CD4-positive, alpha-beta T cell (primary cell): ENCODE measurements at regions not wholly inside any gene's neighbourhood (a gene's known extent, or its start where the extent isn't known, plus 50 kb on each side); places are given as distances from the start of the nearest gene placed in this dataset.
"Not testable (repeated sequence)": the region's sequence is repeated elsewhere in the genome, so short reads cannot be mapped to it uniquely, and the experiment has no call there.

Experiments
- ATAC-seq: fragments of 200-7000 bp; cut with Tn5 transposase; one replicate; pipeline ENCODE4 v1.10.0; 2022; ENCODE audit warnings: mild to moderate bottlenecking; ENCODE audit not compliant: poor library complexity
- CTCF ChIA-PET: fragments of 350-600 bp; sonication (Branson Sonifier 250); formaldehyde crosslinking; loops from one replicate; lab custom pipeline; 2021; ENCODE audit warnings: antibody characterized with exemption, inconsistent platforms; lab: Charles Lee
- POLR2A ChIA-PET: fragments of 350-600 bp; sonication (Branson Sonifier 250); formaldehyde crosslinking; loops from one replicate; lab custom pipeline; 2021; ENCODE audit warnings: antibody characterized with exemption, inconsistent platforms; lab: Charles Lee
- DNase-seq, 14 experiments: peaks; one replicate each; pipeline ENCODE4 v3.0.0-alpha.2; 2013 to 2020; ENCODE audit warnings: mixed read lengths in 2 of 14
- H3K27ac ChIP-seq, 2 donors: one replicate each; pipeline versions ENCODE4 v1.5.1 to v1.7.0; 2013; ENCODE audit warnings: low read length in 2 of 2, low read depth in 1 of 2, mild to moderate bottlenecking in 1 of 2
- H3K27me3 ChIP-seq, 2 experiments: 1 replicate in 1 of 2; 2 replicates in 1 of 2; pipeline versions ENCODE4 v1.6.1 to v1.7.0; 2013; ENCODE audit warnings: low read length in 2 of 2, control low read depth in 1 of 2, mild to moderate bottlenecking in 1 of 2, moderate library complexity in 1 of 2; ENCODE audit not compliant: insufficient read depth in 2 of 2, control insufficient read depth in 1 of 2
- H3K36me3 ChIP-seq: one replicate; pipeline ENCODE4 v1.6.1; 2013; ENCODE audit warnings: low read length, control low read depth; ENCODE audit not compliant: insufficient read depth
- H3K4me1 ChIP-seq: one replicate; pipeline ENCODE4 v1.6.1; 2013; ENCODE audit warnings: low read length, control low read depth; ENCODE audit not compliant: insufficient read depth
- H3K4me3 ChIP-seq: one replicate; pipeline ENCODE4 v1.5.1; 2013; ENCODE audit warnings: mild to moderate bottlenecking, low read length, moderate library complexity
- H3K9me3 ChIP-seq, 2 experiments: 1 replicate in 1 of 2; 2 replicates in 1 of 2; pipeline versions ENCODE4 v1.6.1 to v1.7.0; 2013; ENCODE audit warnings: low read length in 2 of 2, mild to moderate bottlenecking in 2 of 2, control low read depth in 1 of 2, moderate library complexity in 1 of 2; ENCODE audit not compliant: control insufficient read depth in 1 of 2, insufficient read depth in 1 of 2
- H3K27ac Mint-ChIP-seq: one replicate; pipeline ENCODE4 v1.8.0; 2020; ENCODE audit warnings: mixed read lengths
- H3K27me3 Mint-ChIP-seq: one replicate; pipeline ENCODE4 v1.8.0; 2021; ENCODE audit warnings: mixed read lengths
- H3K36me3 Mint-ChIP-seq: one replicate; pipeline ENCODE4 v1.8.0; 2021; ENCODE audit warnings: low read depth, mixed read lengths
- H3K4me1 Mint-ChIP-seq: one replicate; pipeline ENCODE4 v1.8.0; 2021; ENCODE audit warnings: low read depth, mixed read lengths
- H3K4me3 Mint-ChIP-seq: one replicate; pipeline ENCODE4 v1.8.0; 2020; ENCODE audit warnings: mild to moderate bottlenecking, mixed read lengths
- H3K9me3 Mint-ChIP-seq: one replicate; pipeline ENCODE4 v1.8.0; 2020; ENCODE audit warnings: mixed read lengths
- intact Hi-C, 2 experiments: fragments of 100-400 bp; cut with DNase I in 1 of 2; cut with micrococcal nuclease in 1 of 2; formaldehyde crosslinking; loops; one replicate each; pipeline versions ENCODE4 v1.15.1 to v1.9.0; 2023 to 2025; cut with DNase I, micrococcal nuclease
- TF ChIP-seq, protein P1 (sequence below): fragments of 200-600 bp; IDR thresholded peaks from one replicate; pipeline ENCODE4 v1.8.0; 2022; ENCODE audit warnings: antibody characterized with exemption, mild to moderate bottlenecking

DNA sequence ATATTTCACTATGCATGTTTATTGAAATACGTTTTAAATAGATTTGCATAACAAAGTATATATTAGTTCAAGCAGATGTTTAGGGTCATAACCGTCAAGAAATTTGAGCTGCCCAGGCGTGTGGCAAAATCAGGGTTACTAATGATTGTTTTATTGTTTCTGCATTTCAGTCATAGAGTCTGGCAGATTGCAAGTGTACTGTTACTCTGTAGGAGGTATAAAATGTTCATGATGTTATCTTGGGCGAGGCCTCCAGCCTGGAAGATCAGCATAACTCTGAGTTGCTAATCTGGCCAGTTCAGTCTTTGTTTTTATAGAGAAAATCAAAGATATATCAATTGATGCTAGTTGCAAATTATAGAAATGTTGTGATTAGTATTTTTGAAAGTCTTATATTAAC lies 410.9 kb downstream of the CHL1 start:
- H3K27me3 Mint-ChIP-seq, H3K9me3 ChIP-seq, H3K27me3 ChIP-seq, H3K27ac ChIP-seq, intact Hi-C loops, H3K4me1 Mint-ChIP-seq, H3K4me3 ChIP-seq, H3K36me3 ChIP-seq, POLR2A ChIA-PET, H3K9me3 Mint-ChIP-seq, H3K4me1 ChIP-seq, H3K4me3 Mint-ChIP-seq, H3K36me3 Mint-ChIP-seq, CTCF ChIA-PET, H3K27ac Mint-ChIP-seq, ATAC-seq, DNase-seq: not testable (repeated sequence)

DNA sequence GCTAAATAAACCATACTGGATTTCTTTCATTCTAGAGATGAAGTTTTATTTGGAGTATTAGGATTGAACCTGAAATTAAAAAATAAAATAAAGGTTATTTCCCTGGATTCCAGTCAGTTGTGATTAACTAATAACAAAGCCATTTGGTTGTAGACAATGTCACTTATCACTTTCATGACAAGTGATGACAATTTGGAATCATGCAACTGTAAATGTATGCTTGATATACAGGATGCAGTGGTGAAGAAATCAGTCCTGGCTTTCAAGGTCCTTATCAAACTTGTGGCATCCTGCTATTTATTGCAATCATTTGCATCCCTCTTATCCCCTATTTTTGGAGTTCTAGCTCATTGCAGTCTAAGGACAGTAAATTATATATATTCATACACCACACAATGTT lies 425.2 kb downstream of the CHL1 start:
- CTCF ChIA-PET: no interaction called here
- Mint-ChIP-seq H3K4me1 (no peaks in the 10 kb centered on the region), H3K27me3 (no peaks in the 10 kb centered on the region), H3K4me3 (no peak overlapping the region), H3K36me3 (no peaks in the 10 kb centered on the region), H3K27ac (no peak overlapping the region), H3K9me3 (no peaks in the 10 kb centered on the region)
- Histone ChIP-seq H3K4me3 (no peak overlapping the region), H3K27me3 (no peaks in the 10 kb centered on the region), H3K27ac (no peak overlapping the region), H3K4me1 (no peaks in the 10 kb centered on the region), H3K9me3 (no peaks in the 10 kb centered on the region), H3K36me3 (no peaks in the 10 kb centered on the region)
- ATAC-seq (no peak), DNase-seq (no peak)
- TF ChIP-seq, protein P1, sequence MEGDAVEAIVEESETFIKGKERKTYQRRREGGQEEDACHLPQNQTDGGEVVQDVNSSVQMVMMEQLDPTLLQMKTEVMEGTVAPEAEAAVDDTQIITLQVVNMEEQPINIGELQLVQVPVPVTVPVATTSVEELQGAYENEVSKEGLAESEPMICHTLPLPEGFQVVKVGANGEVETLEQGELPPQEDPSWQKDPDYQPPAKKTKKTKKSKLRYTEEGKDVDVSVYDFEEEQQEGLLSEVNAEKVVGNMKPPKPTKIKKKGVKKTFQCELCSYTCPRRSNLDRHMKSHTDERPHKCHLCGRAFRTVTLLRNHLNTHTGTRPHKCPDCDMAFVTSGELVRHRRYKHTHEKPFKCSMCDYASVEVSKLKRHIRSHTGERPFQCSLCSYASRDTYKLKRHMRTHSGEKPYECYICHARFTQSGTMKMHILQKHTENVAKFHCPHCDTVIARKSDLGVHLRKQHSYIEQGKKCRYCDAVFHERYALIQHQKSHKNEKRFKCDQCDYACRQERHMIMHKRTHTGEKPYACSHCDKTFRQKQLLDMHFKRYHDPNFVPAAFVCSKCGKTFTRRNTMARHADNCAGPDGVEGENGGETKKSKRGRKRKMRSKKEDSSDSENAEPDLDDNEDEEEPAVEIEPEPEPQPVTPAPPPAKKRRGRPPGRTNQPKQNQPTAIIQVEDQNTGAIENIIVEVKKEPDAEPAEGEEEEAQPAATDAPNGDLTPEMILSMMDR: no peak
- intact Hi-C loops: no loop called here
- POLR2A ChIA-PET: no interaction called here

DNA sequence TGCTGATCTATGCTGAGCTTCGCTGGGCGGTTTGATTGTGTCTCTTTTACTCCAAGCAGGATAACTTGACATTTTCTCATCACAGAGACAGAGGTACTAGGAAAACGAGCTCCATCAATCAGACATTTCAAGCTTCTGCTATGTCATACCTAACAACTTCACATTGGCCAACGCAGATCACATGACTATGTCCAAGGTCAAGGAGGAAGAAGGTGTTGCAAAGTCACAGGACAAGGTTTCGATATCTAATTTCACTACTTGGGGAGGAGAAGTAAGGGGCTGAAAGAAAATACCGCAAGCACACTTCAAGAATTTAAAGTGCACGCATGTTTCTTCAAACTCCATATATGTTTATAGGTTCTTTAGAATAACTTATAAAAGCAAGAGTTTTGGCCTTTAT lies 425.8 kb downstream of the CHL1 start:
- Histone ChIP-seq H3K27ac (no peak overlapping the region), H3K27me3 (no peaks in the 10 kb centered on the region), H3K36me3 (no peaks in the 10 kb centered on the region), H3K9me3 (no peaks in the 10 kb centered on the region), H3K4me1 (no peaks in the 10 kb centered on the region), H3K4me3 (no peak overlapping the region)
- CTCF ChIA-PET: no interaction called here
- H3K4me3 Mint-ChIP-seq: no peak overlapping the region
- POLR2A ChIA-PET: no interaction called here
- no peaks in the 10 kb centered on the region for H3K27me3 Mint-ChIP-seq
- H3K27ac Mint-ChIP-seq: no peak overlapping the region
- no peak for DNase-seq
- no peaks in the 10 kb centered on the region for H3K9me3 Mint-ChIP-seq
- H3K4me1 Mint-ChIP-seq: no peaks in the 10 kb centered on the region
- ATAC-seq: no peak
- intact Hi-C loops: no loop called here
- no peaks in the 10 kb centered on the region for H3K36me3 Mint-ChIP-seq
- TF ChIP-seq, protein P1: no peak

DNA sequence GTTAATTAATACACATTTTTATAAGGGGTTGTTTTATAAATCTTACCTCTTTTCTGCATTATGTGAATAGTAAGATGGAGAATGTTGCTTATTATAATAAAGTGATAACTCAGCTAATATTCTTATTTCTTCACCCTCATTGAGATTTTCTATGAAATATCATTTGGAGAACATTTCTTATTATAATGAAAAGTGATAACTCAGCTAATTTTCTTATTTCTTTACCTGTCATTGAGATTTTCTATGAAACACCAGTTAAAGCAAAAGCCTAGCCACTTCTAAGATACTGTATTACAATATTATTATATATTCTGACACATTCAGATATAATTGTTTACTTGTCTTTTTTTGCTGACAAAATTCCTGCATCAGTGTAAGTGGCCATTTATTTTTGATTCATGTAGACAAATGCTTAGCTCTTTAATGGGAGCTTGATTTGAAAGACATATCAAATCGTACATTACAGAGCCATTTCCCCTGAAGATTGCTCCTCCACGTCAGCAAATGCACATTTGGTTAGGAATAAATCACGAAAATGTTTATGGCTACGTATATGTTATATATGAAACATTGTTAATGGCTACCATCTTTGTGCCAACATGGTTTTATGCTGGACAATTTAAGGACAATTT lies 427.5 kb downstream of the CHL1 start:
- ChIA-PET POLR2A (no interaction called here), CTCF (no interaction called here)
- TF ChIP-seq, protein P1: no peak
- H3K27ac Mint-ChIP-seq: no peak overlapping the region
- H3K27ac ChIP-seq: no peak overlapping the region
- no peaks in the 10 kb centered on the region for H3K4me1 ChIP-seq
- H3K27me3 ChIP-seq: no peaks in the 10 kb centered on the region
- no peaks in the 10 kb centered on the region for H3K4me1 Mint-ChIP-seq
- no peaks in the 10 kb centered on the region for H3K36me3 ChIP-seq
- no peaks in the 10 kb centered on the region for H3K9me3 ChIP-seq
- no peaks in the 10 kb centered on the region for H3K9me3 Mint-ChIP-seq
- ATAC-seq (no peak), DNase-seq (no peak)
- intact Hi-C loops: no loop called here
- H3K27me3 Mint-ChIP-seq: no peaks in the 10 kb centered on the region
- no peaks in the 10 kb centered on the region for H3K36me3 Mint-ChIP-seq
- no peak overlapping the region for H3K4me3 Mint-ChIP-seq
- H3K4me3 ChIP-seq: no peak overlapping the region
